GM23338 (cell line): ENCODE measurements at regions not wholly inside any gene's neighbourhood (a gene's known extent, or its start where the extent isn't known, plus 50 kb on each side); places are given as distances from the start of the nearest gene placed in this dataset.

Source experiments
- ATAC-seq: fragments of 200-7000 bp; cut with Tn5 transposase; 3 replicates; pipeline ENCODE4 v1.9.1; 2020
- DNase-seq: peaks from one replicate; pipeline ENCODE4 v3.0.0-alpha.2; 2015; ENCODE audit warnings: low spot score
- H2AFZ ChIP-seq: fragments of 200-600 bp; sonication (generic); 2 replicates; pipeline ENCODE4 v1.8.0; 2016; ENCODE audit warnings: antibody characterized with exemption, mild to moderate bottlenecking, moderate library complexity
- H3F3A ChIP-seq: fragments of 200-600 bp; sonication (generic); replicated peaks from 2 replicates; pipeline ENCODE4 v1.8.0; 2017; ENCODE audit warnings: antibody characterized with exemption, mixed run types, low read depth
- H3K27ac ChIP-seq: fragments of 200-600 bp; sonication (generic); 2 replicates; pipeline ENCODE4 v1.6.1; 2016; ENCODE audit warnings: low read depth
- H3K27me3 ChIP-seq: fragments of 200-600 bp; sonication (generic); 2 replicates; pipeline ENCODE4 v1.8.0; 2016; ENCODE audit warnings: mild to moderate bottlenecking, mixed run types, moderate library complexity; ENCODE audit not compliant: insufficient read depth
- H3K36me3 ChIP-seq: fragments of 200-600 bp; sonication (generic); 2 replicates; pipeline ENCODE4 v1.8.0; 2016; ENCODE audit warnings: mild to moderate bottlenecking; ENCODE audit not compliant: insufficient read depth
- H3K4me1 ChIP-seq: fragments of 200-600 bp; sonication (generic); 2 replicates; pipeline ENCODE4 v1.8.0; 2016; ENCODE audit warnings: mild to moderate bottlenecking, moderate library complexity; ENCODE audit not compliant: insufficient read depth
- H3K4me2 ChIP-seq: fragments of 200-600 bp; sonication (generic); 2 replicates; pipeline ENCODE4 v1.7.1; 2017; ENCODE audit warnings: mixed run types
- H3K4me3 ChIP-seq: fragments of 200-600 bp; sonication (generic); 2 replicates; pipeline ENCODE4 v1.6.1; 2016; ENCODE audit warnings: mixed run types
- H3K79me2 ChIP-seq: fragments of 200-600 bp; sonication (generic); replicated peaks from 2 replicates; pipeline ENCODE4 v1.8.0; 2017; ENCODE audit warnings: mild to moderate bottlenecking; ENCODE audit not compliant: insufficient read depth
- H3K9me2 ChIP-seq: fragments of 200-600 bp; sonication (generic); 2 replicates; pipeline ENCODE4 v1.8.0; 2017; ENCODE audit not compliant: insufficient read depth
- H4K20me1 ChIP-seq: fragments of 200-600 bp; sonication (generic); replicated peaks from 2 replicates; pipeline ENCODE4 v1.8.0; 2017; ENCODE audit warnings: mild to moderate bottlenecking; ENCODE audit not compliant: insufficient read depth
- H3K27ac Mint-ChIP-seq: 2 replicates; pipeline ENCODE4 v1.8.0; 2020; ENCODE audit warnings: inconsistent platforms, mild to moderate bottlenecking, moderate library complexity, mixed read lengths
- H3K27me3 Mint-ChIP-seq: 3 replicates; pipeline ENCODE4 v1.8.0; 2022; ENCODE audit warnings: low read depth, mild to moderate bottlenecking, moderate library complexity, mixed read lengths, inconsistent platforms; ENCODE audit not compliant: insufficient read depth, poor library complexity
- H3K36me3 Mint-ChIP-seq: 3 replicates; pipeline ENCODE4 v1.8.0; 2021; ENCODE audit warnings: low read depth, mild to moderate bottlenecking, inconsistent platforms, moderate library complexity, mixed read lengths
- H3K4me1 Mint-ChIP-seq: 3 replicates; pipeline ENCODE4 v1.8.0; 2020; ENCODE audit warnings: mild to moderate bottlenecking, inconsistent platforms, mixed read lengths
- H3K4me3 Mint-ChIP-seq: 3 replicates; pipeline ENCODE4 v1.8.0; 2021; ENCODE audit warnings: moderate library complexity, mild to moderate bottlenecking, inconsistent platforms, mixed read lengths
- H3K9me3 Mint-ChIP-seq: 3 replicates; pipeline ENCODE4 v1.8.0; 2020; ENCODE audit warnings: moderate library complexity, mild to moderate bottlenecking, inconsistent platforms, mixed read lengths
- CREB1 ChIP-seq: fragments of 250-450 bp; sonication (Bioruptor Pico); IDR thresholded peaks from 2 replicates; pipeline ENCODE4 v1.5.0; 2020; ENCODE audit warnings: low read depth, mild to moderate bottlenecking, moderate library complexity
- EZH2 ChIP-seq: fragments of 200-600 bp; sonication (generic); IDR thresholded peaks from one replicate; pipeline ENCODE4 v1.8.0; 2017; ENCODE audit warnings: antibody characterized with exemption, mild to moderate bottlenecking, low read depth; ENCODE audit not compliant: unreplicated experiment
- EZH2phosphoT487 ChIP-seq: fragments of 200-600 bp; sonication (generic); IDR thresholded peaks from one replicate; pipeline ENCODE4 v1.8.1; 2018; ENCODE audit warnings: antibody characterized with exemption; ENCODE audit not compliant: unreplicated experiment
- JUNB ChIP-seq: IDR thresholded peaks from one replicate; pipeline ENCODE4 v1.6.1; 2016; ENCODE audit warnings: antibody characterized with exemption; ENCODE audit not compliant: unreplicated experiment
- NANOG ChIP-seq: IDR thresholded peaks from 2 replicates; pipeline ENCODE4 v1.6.1; 2016; ENCODE audit warnings: antibody characterized with exemption, borderline replicate concordance
- POLR2AphosphoS5 ChIP-seq: IDR thresholded peaks from 2 replicates; pipeline ENCODE4 v1.6.1; 2016; ENCODE audit warnings: antibody characterized with exemption, low read depth
- STAT1 ChIP-seq: IDR thresholded peaks from one replicate; pipeline ENCODE4 v1.6.1; 2016; ENCODE audit warnings: antibody characterized with exemption; ENCODE audit not compliant: unreplicated experiment
- ZNF114 ChIP-seq: fragments of 250-450 bp; sonication (Bioruptor Pico); IDR thresholded peaks from 2 replicates; pipeline ENCODE4 v1.5.0; 2020; ENCODE audit warnings: mild to moderate bottlenecking, moderate library complexity
- ZNF331 ChIP-seq: fragments of 250-450 bp; sonication (Bioruptor Pico); IDR thresholded peaks from 2 replicates; pipeline ENCODE4 v1.5.0; 2020; ENCODE audit warnings: low read depth, mild to moderate bottlenecking, moderate library complexity
- TF ChIP-seq, protein P1 (sequence below): IDR thresholded peaks from one replicate; pipeline ENCODE4 v1.6.1; 2018; ENCODE audit warnings: antibody characterized with exemption; ENCODE audit not compliant: unreplicated experiment
- TF ChIP-seq, protein P2 (sequence below): IDR thresholded peaks from 2 replicates; pipeline ENCODE4 v1.6.1; 2016; ENCODE audit warnings: antibody characterized with exemption
- TF ChIP-seq, protein P3 (sequence below): fragments of 250-450 bp; sonication (Bioruptor Pico); IDR thresholded peaks from 2 replicates; pipeline ENCODE4 v1.5.0; 2020; ENCODE audit warnings: mild to moderate bottlenecking, moderate library complexity
- TF ChIP-seq, protein P4 (sequence below), 2 experiments: fragments of 200-600 bp in 1 of 2; sonication (generic) in 1 of 2; conservative IDR thresholded peaks; 2 replicates each; pipeline versions ENCODE4 v1.5.1 to v1.6.1; 2016 to 2017; ENCODE audit warnings: antibody characterized with exemption in 2 of 2, low read depth in 2 of 2, mild to moderate bottlenecking in 2 of 2, moderate library complexity in 1 of 2

DNA sequence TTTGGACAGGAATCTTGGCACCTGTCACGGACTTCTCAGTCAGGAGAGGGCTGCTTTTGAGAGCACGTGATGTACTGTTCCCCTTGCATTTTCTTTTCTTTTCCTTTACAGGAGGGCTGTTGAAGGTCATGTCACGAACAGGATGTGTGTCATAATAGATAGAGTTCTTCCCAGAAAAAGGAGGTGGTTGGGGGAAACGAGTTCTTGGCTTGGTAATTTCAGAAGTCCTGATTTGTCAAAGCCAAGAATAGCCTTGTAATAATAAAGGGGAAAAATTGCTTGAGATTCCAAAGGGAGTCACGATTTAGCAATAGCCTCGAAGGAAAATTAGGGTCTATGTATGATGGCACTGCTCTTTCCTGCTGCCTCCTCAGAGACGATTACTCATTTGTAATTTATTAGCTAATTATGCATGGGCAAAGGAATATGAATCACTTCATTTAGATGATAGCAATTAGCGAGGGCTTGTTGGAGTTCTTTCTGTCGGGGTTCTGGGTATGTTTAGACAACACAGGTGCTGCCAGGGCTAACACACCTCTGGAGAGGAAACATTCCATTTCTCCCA lies 277.7 kb upstream of the N4BP1 start:
- Mint-ChIP-seq H3K4me3 (no peak overlapping the region), H3K27me3 (peaks cover 3% of the 10 kb centered on the region), H3K36me3 (no peaks in the 10 kb centered on the region), H3K27ac (no peak overlapping the region), H3K9me3 (no peaks in the 10 kb centered on the region; the same call in 2 of the 3 replicates), H3K4me1 (peaks cover 11% of the 10 kb centered on the region)
- Histone ChIP-seq H3K27me3 (no peaks in the 10 kb centered on the region), H3K9me2 (0 out of 2 replicates have a peak, but pooled peaks cover 6% of the 10 kb centered on the region), H3K27ac (no peak overlapping the region), H3F3A (no peaks in the 10 kb centered on the region), H3K79me2 (no peaks in the 10 kb centered on the region), H3K4me1 (no peaks in the 10 kb centered on the region), H4K20me1 (no peaks in the 10 kb centered on the region), H3K36me3 (no peaks in the 10 kb centered on the region), H3K4me3 (no peak overlapping the region), H3K4me2 (no peak overlapping the region), H2AFZ (no peak overlapping the region)
- TF ChIP-seq, protein P1, sequence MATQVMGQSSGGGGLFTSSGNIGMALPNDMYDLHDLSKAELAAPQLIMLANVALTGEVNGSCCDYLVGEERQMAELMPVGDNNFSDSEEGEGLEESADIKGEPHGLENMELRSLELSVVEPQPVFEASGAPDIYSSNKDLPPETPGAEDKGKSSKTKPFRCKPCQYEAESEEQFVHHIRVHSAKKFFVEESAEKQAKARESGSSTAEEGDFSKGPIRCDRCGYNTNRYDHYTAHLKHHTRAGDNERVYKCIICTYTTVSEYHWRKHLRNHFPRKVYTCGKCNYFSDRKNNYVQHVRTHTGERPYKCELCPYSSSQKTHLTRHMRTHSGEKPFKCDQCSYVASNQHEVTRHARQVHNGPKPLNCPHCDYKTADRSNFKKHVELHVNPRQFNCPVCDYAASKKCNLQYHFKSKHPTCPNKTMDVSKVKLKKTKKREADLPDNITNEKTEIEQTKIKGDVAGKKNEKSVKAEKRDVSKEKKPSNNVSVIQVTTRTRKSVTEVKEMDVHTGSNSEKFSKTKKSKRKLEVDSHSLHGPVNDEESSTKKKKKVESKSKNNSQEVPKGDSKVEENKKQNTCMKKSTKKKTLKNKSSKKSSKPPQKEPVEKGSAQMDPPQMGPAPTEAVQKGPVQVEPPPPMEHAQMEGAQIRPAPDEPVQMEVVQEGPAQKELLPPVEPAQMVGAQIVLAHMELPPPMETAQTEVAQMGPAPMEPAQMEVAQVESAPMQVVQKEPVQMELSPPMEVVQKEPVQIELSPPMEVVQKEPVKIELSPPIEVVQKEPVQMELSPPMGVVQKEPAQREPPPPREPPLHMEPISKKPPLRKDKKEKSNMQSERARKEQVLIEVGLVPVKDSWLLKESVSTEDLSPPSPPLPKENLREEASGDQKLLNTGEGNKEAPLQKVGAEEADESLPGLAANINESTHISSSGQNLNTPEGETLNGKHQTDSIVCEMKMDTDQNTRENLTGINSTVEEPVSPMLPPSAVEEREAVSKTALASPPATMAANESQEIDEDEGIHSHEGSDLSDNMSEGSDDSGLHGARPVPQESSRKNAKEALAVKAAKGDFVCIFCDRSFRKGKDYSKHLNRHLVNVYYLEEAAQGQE: no peak
- TF ChIP-seq POLR2AphosphoS5 (no peak), EZH2 (no peak), CREB1 (CRISPR knock-in tag) (no peak), STAT1 (no peak), NANOG (no peak), ZNF331 (CRISPR knock-in tag) (no peak), ZNF114 (CRISPR knock-in tag) (no peak), EZH2phosphoT487 (no peak), JUNB (no peak)
- TF ChIP-seq, protein P2, sequence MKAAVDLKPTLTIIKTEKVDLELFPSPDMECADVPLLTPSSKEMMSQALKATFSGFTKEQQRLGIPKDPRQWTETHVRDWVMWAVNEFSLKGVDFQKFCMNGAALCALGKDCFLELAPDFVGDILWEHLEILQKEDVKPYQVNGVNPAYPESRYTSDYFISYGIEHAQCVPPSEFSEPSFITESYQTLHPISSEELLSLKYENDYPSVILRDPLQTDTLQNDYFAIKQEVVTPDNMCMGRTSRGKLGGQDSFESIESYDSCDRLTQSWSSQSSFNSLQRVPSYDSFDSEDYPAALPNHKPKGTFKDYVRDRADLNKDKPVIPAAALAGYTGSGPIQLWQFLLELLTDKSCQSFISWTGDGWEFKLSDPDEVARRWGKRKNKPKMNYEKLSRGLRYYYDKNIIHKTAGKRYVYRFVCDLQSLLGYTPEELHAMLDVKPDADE: no peak
- TF ChIP-seq, protein P3, sequence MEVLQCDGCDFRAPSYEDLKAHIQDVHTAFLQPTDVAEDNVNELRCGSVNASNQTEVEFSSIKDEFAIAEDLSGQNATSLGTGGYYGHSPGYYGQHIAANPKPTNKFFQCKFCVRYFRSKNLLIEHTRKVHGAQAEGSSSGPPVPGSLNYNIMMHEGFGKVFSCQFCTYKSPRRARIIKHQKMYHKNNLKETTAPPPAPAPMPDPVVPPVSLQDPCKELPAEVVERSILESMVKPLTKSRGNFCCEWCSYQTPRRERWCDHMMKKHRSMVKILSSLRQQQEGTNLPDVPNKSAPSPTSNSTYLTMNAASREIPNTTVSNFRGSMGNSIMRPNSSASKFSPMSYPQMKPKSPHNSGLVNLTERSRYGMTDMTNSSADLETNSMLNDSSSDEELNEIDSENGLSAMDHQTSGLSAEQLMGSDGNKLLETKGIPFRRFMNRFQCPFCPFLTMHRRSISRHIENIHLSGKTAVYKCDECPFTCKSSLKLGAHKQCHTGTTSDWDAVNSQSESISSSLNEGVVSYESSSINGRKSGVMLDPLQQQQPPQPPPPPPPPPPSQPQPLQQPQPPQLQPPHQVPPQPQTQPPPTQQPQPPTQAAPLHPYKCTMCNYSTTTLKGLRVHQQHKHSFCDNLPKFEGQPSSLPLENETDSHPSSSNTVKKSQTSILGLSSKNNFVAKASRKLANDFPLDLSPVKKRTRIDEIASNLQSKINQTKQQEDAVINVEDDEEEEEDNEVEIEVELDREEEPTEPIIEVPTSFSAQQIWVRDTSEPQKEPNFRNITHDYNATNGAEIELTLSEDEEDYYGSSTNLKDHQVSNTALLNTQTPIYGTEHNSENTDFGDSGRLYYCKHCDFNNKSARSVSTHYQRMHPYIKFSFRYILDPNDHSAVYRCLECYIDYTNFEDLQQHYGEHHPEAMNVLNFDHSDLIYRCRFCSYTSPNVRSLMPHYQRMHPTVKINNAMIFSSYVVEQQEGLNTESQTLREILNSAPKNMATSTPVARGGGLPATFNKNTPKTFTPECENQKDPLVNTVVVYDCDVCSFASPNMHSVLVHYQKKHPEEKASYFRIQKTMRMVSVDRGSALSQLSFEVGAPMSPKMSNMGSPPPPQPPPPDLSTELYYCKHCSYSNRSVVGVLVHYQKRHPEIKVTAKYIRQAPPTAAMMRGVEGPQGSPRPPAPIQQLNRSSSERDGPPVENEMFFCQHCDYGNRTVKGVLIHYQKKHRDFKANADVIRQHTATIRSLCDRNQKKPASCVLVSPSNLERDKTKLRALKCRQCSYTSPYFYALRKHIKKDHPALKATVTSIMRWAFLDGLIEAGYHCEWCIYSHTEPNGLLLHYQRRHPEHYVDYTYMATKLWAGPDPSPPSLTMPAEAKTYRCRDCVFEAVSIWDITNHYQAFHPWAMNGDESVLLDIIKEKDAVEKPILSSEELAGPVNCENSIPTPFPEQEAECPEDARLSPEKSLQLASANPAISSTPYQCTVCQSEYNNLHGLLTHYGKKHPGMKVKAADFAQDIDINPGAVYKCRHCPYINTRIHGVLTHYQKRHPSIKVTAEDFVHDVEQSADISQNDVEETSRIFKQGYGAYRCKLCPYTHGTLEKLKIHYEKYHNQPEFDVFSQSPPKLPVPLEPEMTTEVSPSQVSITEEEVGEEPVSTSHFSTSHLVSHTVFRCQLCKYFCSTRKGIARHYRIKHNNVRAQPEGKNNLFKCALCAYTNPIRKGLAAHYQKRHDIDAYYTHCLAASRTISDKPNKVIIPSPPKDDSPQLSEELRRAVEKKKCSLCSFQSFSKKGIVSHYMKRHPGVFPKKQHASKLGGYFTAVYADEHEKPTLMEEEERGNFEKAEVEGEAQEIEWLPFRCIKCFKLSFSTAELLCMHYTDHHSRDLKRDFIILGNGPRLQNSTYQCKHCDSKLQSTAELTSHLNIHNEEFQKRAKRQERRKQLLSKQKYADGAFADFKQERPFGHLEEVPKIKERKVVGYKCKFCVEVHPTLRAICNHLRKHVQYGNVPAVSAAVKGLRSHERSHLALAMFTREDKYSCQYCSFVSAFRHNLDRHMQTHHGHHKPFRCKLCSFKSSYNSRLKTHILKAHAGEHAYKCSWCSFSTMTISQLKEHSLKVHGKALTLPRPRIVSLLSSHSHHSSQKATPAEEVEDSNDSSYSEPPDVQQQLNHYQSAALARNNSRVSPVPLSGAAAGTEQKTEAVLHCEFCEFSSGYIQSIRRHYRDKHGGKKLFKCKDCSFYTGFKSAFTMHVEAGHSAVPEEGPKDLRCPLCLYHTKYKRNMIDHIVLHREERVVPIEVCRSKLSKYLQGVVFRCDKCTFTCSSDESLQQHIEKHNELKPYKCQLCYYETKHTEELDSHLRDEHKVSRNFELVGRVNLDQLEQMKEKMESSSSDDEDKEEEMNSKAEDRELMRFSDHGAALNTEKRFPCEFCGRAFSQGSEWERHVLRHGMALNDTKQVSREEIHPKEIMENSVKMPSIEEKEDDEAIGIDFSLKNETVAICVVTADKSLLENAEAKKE (CRISPR knock-in tag): no peak
- TF ChIP-seq, protein P4, sequence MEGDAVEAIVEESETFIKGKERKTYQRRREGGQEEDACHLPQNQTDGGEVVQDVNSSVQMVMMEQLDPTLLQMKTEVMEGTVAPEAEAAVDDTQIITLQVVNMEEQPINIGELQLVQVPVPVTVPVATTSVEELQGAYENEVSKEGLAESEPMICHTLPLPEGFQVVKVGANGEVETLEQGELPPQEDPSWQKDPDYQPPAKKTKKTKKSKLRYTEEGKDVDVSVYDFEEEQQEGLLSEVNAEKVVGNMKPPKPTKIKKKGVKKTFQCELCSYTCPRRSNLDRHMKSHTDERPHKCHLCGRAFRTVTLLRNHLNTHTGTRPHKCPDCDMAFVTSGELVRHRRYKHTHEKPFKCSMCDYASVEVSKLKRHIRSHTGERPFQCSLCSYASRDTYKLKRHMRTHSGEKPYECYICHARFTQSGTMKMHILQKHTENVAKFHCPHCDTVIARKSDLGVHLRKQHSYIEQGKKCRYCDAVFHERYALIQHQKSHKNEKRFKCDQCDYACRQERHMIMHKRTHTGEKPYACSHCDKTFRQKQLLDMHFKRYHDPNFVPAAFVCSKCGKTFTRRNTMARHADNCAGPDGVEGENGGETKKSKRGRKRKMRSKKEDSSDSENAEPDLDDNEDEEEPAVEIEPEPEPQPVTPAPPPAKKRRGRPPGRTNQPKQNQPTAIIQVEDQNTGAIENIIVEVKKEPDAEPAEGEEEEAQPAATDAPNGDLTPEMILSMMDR (conservative IDR thresholded peaks at IDR 0.05; ENCODE audit: low read depth in 2 of 2): no peak
- ATAC-seq (no peak), DNase-seq (no peak)
